Stimulated activated CD8-positive, alpha-beta memory T cell treated with anti-CD3 and anti-CD28 coated beads, Interleukin-4, amount 100 ng/mL, for 24 hours (primary cell): ENCODE measurements at regions not wholly inside any gene's neighbourhood (a gene's known extent, or its start where the extent isn't known, plus 50 kb on each side); places are given as distances from the start of the nearest gene placed in this dataset.
"Not testable (repeated sequence)": the region's sequence is repeated elsewhere in the genome, so short reads cannot be mapped to it uniquely, and the experiment has no call there.

Experiments
- DNase-seq: peaks from one replicate; pipeline ENCODE4 v3.0.0-alpha.2; 2020; ENCODE audit warnings: low read depth

GRCh38 chr10:8379906-8380832 lies 325.7 kb downstream of the GATA3 start:
- DNase-seq: no peak

DNA sequence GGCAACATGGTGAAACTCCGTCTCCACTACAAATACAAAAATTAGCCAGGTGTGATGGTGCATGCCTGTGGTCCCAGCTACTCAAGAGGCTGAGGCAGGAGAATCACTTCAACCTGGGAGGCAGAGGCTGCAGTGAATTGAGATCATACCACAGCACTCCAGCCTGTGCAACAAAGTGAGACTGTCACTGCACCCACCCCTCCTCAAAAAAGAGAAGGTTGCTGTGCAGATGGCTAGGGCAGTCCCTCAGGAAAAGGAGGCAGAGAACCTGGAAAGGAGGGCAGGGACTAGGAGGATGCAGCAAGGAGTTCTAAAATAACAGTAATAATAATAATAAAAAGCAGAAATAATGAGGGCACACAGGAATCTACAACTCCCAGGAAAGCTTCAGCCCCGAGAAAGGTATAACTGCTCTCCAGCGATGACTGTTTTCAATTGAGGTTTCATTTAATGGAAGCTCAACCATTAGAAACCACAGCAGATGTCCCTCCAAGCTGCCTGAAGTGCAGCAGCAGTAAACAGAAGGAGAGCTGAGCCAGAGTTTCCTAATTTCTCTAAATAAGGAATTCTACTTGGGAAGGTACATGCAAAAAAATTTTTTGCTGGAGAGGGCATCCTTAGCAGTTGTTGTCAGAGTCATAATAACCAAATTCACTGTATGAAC lies 326.5 kb downstream of the GATA3 start:
- DNase-seq: no peak

- DNase-seq: no peak
These were observed 332.3 kb downstream of the GATA3 start for GRCh38 chr10:8386781-8387180.

GRCh38 chr10:8389630-8390029 lies 335.1 kb downstream of the GATA3 start:
- no peak for DNase-seq

- DNase-seq: no peak
These were observed 337.7 kb downstream of the GATA3 start for GRCh38 chr10:8392216-8392615.

- DNase-seq: no peak
These were observed 339.0 kb downstream of the GATA3 start for GRCh38 chr10:8393531-8393930.

GRCh38 chr10:8396675-8397074 lies 342.2 kb downstream of the GATA3 start:
- no peak for DNase-seq

- no peak for DNase-seq
These were observed 344.3 kb downstream of the GATA3 start for GRCh38 chr10:8398771-8399170.

DNA sequence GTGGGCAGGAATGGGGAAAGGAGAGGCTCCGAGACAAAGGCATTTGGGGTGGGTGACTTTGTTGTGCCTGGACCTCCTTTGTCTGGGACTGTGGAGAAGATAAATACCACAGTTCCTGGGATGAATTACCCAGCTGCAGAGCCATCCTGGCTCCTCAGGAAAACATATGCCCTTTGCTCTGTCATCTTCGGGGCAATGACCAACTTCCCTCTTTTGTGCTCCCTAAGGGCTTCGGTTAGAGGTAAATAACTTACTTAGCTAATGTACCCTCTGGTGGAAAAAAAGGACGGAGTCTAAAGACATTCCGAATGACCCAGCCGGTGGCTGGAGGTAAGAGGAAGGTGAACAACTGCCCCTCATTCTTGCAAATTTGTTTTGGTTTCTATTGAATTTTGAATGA lies 345.7 kb downstream of the GATA3 start:
- DNase-seq: no peak

DNA sequence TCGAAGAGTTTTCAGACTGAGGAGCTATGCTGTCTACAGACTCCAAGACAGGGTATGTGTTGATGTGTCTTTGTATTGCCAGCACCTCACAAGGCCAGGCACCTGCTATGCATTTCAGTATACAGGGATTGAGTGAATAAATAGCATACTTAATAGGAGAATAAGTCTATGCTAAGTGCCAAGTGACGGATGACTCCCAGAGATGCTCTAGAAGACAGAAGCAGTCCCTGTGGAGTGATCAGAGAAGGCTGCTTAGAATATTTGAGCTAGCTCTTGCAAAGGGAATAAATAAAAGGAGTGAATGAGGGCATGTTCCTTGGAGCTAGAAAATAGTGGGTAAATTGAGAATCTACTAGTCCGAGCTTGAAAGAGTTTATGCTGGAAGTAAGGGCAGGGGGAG lies 346.4 kb downstream of the GATA3 start:
- no peak for DNase-seq

DNA sequence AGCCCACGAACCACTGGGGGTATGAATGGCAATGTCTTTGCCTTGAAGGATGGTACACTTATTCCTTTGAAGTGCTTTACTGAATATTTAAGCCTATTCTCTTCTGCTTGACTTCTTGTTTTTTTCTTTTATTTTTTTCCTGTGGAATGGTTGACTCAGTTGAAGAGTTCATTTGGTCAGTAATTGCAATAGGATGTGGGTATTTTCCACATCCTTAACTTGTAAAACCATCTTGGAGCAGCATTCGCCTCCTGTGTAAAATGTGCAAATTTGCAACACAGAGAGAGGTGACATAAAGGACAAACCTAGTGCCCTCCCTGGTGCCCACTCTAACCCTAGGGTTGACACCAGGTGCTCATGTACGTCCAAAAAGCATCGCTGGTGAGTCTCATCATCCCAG lies 347.0 kb downstream of the GATA3 start:
- no peak for DNase-seq

GRCh38 chr10:8402576-8402975 lies 348.1 kb downstream of the GATA3 start:
- DNase-seq: no peak

DNA sequence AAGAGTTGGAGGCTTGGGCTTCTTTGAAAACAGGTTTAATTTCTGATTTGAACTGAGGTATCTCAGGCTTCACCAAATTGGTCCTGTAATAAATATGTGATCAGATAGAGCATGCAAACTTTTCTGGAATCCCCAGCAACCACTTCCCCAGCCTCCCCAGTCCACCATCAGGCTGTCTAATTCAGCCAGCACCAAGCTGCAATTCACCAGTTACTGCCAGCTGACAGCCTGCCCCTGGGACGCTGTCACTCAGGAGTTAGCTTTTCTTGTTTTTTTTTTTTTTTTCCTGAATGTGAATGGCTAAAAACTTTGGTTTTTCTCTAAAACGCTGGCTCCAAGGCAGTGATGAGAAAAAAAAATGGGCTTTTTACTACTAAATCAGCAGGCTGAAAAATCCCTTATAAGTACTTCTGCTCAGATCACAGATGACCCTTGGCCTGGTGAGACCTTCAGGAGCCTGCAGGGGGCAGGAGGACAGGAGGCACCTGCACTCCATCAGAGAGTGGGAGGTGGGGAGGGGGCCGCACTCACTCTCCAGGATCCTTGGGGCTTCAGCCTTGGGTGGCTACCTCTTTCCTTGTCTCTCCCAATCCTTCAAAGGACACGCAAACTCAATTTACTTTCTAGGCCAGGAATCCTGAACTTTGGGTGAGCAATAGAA lies 349.4 kb downstream of the GATA3 start:
- DNase-seq: no peak

GRCh38 chr10:8404721-8405120 lies 350.2 kb downstream of the GATA3 start:
- DNase-seq: no peak

GRCh38 chr10:8405596-8405995 lies 351.1 kb downstream of the GATA3 start:
- no peak for DNase-seq

DNA sequence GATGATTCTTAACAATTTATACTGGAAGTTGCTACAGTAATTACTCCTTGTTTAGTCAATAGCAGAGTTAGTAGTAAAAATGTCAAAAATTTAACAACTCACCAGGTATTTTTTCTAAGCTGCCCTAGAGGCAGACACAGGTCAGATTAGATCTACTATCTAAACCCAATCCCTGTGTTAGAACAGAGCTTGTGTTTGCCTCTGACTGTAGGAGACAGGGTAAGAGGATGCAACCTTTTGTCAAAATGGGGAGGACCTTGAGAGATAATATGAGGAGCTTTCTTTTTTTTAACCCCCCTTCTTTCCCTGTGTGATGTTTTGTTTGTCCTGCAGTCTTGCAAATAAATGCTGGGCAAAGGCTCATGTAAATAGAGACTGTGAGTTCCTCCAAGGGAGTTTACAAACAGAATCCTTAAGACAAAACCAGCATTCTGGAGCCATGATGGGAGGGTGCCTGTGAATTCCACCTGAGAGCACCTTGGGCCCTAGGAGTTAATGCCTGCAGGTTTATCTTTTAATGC lies 353.1 kb downstream of the GATA3 start:
- no peak for DNase-seq

DNA sequence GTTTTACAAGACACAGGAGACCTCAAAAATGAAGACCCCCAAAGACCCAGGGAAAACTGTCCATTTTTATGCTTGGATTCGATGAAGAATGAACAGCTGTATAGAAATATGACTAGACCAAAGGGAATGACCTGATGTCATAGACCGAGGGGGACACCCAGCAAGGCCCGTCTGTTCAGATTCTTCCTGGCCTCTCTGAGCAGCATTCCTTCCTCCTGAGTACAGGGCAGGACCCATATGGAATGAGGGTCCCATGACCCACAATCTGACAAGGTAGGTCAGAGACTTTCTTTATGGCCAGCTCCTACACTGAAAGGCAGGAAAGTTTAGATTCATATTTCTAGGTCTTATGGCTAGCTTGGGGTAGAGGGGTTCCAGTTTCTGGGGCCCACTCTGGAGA lies 356.0 kb downstream of the GATA3 start:
- no peak for DNase-seq

DNA sequence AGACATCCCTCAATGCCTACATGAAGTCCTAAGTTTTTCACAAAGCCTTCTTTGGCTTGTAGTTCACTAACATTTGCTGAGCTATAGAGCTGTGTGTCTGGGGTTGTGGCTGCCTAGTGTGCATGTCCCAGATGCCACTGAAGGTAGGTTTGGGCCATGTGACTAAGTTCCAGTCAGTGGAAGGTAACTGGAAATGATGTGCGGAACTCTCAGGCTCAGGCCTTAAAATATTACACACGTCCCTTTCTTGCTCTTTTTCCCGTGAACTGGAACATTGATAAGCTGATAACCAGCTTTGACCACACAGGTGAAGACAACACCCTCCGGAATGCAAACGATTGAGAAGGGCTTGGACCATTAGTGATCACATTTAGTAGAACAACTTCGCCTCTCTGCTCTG lies 358.1 kb downstream of the GATA3 start:
- DNase-seq: no peak

- DNase-seq: not testable (repeated sequence)
These were observed 360.5 kb downstream of the GATA3 start for GRCh38 chr10:8415029-8415428.

DNA sequence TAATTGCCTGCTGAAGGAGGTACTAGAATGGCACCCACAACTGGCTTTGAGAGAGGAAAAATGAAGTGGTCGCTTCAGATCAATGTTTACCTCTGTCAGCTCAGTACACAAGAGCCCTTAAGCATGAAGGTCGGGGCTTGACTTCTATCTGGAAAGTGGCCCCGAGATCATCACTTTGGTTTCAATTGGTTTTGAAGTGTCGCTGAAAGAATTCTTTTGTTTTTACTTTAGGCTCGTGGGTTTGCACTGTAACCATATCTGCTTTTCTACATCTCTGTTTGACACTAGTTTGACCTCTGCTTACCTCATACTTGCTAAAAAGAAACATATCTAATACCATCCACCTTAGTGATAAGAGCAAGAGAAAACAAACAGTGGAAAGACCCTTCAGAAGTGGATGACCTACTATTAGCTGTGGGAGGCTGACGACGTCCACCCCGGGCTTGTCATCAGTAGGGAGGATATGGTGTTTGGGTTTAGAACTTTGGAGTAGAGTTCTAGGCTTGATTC lies 361.8 kb downstream of the GATA3 start:
- no peak for DNase-seq

DNA sequence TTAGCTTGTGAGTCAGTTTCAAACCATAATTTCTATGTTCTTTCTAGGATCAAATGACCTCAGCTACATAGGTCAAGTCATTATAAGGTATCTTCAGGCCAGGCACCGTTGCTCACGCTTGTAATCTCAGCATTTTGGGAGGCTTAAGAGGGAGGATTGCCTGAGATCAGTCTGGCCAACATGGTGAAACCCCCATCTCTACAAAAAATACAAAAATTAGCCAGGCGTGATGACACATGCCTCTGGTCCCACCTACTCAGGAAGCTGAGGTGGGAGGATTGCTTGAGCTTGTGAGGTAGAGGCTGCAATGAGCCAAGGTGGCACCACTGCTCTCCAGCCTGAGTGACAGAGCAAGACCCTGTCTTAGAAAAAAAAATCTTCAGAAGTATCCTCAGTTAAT lies 362.3 kb downstream of the GATA3 start:
- no peak for DNase-seq

GRCh38 chr10:8417631-8418030 lies 363.1 kb downstream of the GATA3 start:
- DNase-seq: no peak

DNA sequence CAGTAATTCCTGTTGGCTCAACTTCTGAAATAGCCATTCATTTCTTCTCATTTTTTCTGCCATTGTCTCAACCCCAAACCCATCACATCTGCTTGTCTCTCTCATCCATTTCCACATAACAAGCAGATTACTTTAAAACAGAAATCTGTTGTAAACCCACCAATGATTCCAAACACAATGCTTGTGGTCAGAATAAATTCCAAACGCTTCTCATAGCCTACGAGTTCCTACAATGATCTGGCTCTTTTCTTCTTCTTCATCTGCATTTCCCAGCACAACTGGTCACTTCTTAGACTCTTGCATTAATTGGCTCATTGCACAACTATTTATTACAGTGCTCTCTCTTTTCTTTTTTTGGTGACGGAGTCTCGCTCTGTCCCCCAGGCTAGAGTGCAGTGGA lies 364.1 kb downstream of the GATA3 start:
- no peak for DNase-seq
